HG02885 (cell line): ENCODE measurements at regions not wholly inside any gene's neighbourhood (a gene's known extent, or its start where the extent isn't known, plus 50 kb on each side); places are given as distances from the start of the nearest gene placed in this dataset.
A peak's percentile ranks its signal among the peaks of the same experiment; 100 is the strongest.
"Not testable (repeated sequence)": the region's sequence is repeated elsewhere in the genome, so short reads cannot be mapped to it uniquely, and the experiment has no call there.

Source experiments
- ATAC-seq: cut with Tn5 transposase; IDR thresholded peaks from one replicate; pipeline ENCODE4 v1.9.1; 2021; ENCODE audit warnings: mild to moderate bottlenecking; ENCODE audit not compliant: unreplicated experiment, poor library complexity

GRCh38 chr20:41692479-41693135 is 74.4 kb upstream of the CHD6 start:
- ATAC-seq: peak; percentile 60

- no peak for ATAC-seq
These were observed 73.3 kb upstream of the CHD6 start for GRCh38 chr20:41691443-41691842.

GRCh38 chr20:41690702-41691101 is 72.5 kb upstream of the CHD6 start:
- ATAC-seq: no peak

- ATAC-seq: no peak
These were observed 68.8 kb upstream of the CHD6 start for GRCh38 chr20:41686961-41687360.

GRCh38 chr20:41685145-41685544 is 67.0 kb upstream of the CHD6 start:
- not testable (repeated sequence) for ATAC-seq

GRCh38 chr20:41678799-41679198 is 60.6 kb upstream of the CHD6 start:
- ATAC-seq: no peak

DNA sequence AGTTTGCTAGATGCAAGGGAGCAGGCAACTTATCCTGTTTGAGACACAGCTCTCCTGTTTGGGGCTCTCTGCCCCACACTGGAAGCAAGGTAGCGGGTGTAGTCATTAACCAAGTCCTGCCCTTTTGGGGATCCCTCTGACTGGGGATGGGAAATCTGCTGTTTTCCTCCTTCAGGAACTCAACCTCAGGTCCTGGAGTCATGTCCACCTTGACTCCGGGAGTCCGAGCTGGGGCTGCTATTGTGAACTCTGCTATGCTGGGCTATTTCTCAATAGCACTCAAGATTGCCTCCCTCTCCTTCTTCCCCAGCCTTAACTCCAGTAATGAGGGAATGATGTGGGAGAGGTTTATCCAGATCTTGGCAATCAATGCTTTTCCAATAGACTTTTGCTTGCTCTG is 54.1 kb upstream of the CHD6 start:
- no peak for ATAC-seq

- no peak for ATAC-seq
These were observed 53.0 kb upstream of the CHD6 start for GRCh38 chr20:41671143-41671542.

DNA sequence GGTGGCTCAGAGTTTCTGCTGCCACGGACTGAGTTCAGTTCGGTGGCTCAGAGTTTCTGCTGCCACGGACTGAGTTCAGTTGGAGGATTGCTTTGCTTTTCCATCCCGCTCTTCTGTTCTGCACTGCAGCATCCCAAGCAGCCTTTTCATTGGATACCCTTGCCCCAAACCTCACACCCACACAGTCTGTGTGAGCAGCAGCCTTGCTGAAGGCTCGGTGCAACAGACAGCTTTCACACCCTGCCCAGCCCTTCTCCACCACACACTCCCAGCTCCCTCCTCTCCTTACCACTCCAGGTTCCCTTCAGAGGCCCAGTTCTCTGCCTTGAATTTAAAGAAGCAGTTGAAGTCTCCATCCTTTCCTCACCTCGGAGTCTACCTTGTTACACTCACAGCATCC is 52.5 kb upstream of the CHD6 start:
- no peak for ATAC-seq

DNA sequence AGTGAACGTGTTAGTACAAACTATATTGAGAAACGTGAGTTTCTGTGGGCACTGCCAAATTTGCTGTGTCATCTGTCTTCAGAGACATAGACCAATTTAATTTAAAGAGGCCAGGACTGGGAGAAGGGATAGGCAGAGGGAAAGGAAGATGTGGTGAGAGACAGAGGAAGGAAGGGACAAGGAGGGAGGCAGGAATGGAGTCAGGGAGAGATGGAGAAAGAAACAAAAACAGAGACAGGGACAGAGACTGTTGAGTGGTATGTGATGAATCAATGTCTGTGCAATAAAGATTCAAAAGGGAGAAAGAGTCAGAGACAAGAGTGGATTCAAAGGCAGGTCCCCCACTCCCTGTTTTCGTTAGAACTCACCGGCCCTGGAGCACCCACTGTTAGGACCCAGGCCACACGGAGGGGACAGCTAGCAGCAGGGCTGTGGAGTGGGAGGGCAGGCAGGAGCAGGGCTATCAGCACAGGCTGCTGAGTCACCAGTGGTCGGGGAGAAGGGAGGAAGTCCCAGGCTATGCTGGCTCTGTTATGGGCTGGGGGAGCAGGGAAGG is 51.6 kb upstream of the CHD6 start:
- no peak for ATAC-seq

DNA sequence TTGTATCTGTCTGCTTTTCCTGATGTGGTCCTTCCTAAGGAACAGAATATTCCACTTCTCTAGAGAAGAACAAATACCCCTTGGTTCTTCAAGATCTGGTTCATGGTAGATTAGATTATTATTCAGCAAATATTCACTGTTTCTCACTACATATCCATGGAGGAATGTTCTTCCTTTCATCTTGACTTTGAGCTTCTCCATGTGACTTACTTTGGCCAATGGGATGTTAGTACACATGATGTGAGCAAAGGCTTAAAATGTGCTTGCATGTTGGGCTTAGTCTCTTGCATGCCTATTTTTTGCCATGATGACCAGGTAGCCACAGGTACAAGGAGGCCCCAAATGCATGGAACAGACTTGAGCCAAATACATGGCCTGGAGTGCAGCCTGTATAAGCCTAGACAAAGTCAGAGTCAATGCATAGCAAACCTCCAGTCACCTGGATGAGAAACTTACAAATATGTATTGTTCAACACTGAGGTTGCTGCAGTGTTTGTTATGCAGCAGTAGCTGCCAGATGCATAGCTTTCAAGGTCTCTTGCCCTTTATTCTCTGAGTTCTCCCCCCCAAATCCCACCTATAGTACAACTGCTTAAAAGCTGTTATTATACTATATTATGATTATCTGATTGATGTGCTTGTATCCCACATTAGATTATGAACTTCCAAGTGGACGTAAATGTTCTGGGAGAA is 50.0 kb upstream of the CHD6 start:
- no peak for ATAC-seq
